HEK293 (cell line): ENCODE measurements at regions not wholly inside any gene's neighbourhood (a gene's known extent, or its start where the extent isn't known, plus 50 kb on each side); places are given as distances from the start of the nearest gene placed in this dataset.

ENCODE experiments used
- CTCF ChIA-PET: fragments of 350-600 bp; formaldehyde crosslinking; extraction: SDS; loops from one replicate; lab custom pipeline; 2021; ENCODE audit warnings: antibody characterized with exemption; lab: Yijun Ruan, JAX
- POLR2A ChIA-PET: fragments of 300-600 bp; formaldehyde crosslinking; extraction: SDS; loops from one replicate; lab custom pipeline; 2020; ENCODE audit warnings: antibody characterized with exemption, inconsistent platforms; lab: Yijun Ruan, JAX
- H3K27ac ChIP-seq: fragments of 200-500 bp; sonication (Bioruptor generic); 2 replicates; pipeline ENCODE4 v1.5.1; 2014; ENCODE audit warnings: low read depth, low read length, control low read depth, inconsistent platforms; ENCODE audit errors: extremely low read depth
- H3K36me3 ChIP-seq, 2 experiments: fragments of 200-500 bp in 1 of 2; sonication (Bioruptor generic) in 1 of 2; 1 replicate in 1 of 2; 2 replicates in 1 of 2; pipeline ENCODE4 v1.5.1; 2014 to 2017; ENCODE audit warnings: inconsistent platforms in 2 of 2, low read length in 2 of 2; ENCODE audit not compliant: control insufficient read depth in 2 of 2, insufficient read depth in 1 of 2
- H3K4me1 ChIP-seq: fragments of 200-500 bp; sonication (Bioruptor generic); 2 replicates; pipeline ENCODE4 v1.5.1; 2014; ENCODE audit warnings: mild to moderate bottlenecking, low read length, inconsistent platforms; ENCODE audit not compliant: control insufficient read depth, insufficient read depth
- H3K4me3 ChIP-seq: 2 replicates; pipeline ENCODE4 v1.5.1; 2011; ENCODE audit warnings: low read depth, mild to moderate bottlenecking, control low read depth, low read length, moderate library complexity
- H3K9me3 ChIP-seq: fragments of 200-500 bp; sonication (Bioruptor generic); 2 replicates; pipeline ENCODE4 v1.5.1; 2014; ENCODE audit warnings: low read depth, low read length, inconsistent platforms; ENCODE audit not compliant: control insufficient read depth, insufficient read depth
- BCL6B ChIP-seq: fragments of 450-650 bp; formaldehyde crosslinking; IDR thresholded peaks from 2 replicates; pipeline ENCODE4 v1.5.1; 2017; ENCODE audit warnings: missing biosample characterization, missing genetic modification characterization
- KLF16 ChIP-seq: fragments of 450-650 bp; formaldehyde crosslinking; IDR thresholded peaks from 2 replicates; pipeline ENCODE4 v1.5.1; 2017; ENCODE audit warnings: missing biosample characterization, missing genetic modification characterization
- SALL2 ChIP-seq: fragments of 450-650 bp; formaldehyde crosslinking; IDR thresholded peaks from 2 replicates; pipeline ENCODE4 v1.5.0; 2017; ENCODE audit warnings: missing biosample characterization, mild to moderate bottlenecking, missing genetic modification characterization, borderline replicate concordance
- WT1 ChIP-seq: fragments of 450-650 bp; formaldehyde crosslinking; IDR thresholded peaks from 2 replicates; pipeline ENCODE4 v1.5.1; 2016; ENCODE audit warnings: missing biosample characterization, missing genetic modification characterization
- ZFP3 ChIP-seq: fragments of 450-650 bp; formaldehyde crosslinking; IDR thresholded peaks from 2 replicates; pipeline ENCODE4 v1.5.1; 2016; ENCODE audit warnings: low read depth, missing biosample characterization, missing genetic modification characterization
- ZNF10 ChIP-seq: fragments of 450-650 bp; formaldehyde crosslinking; IDR thresholded peaks from 2 replicates; pipeline ENCODE4 v1.5.1; 2017; ENCODE audit warnings: missing biosample characterization, missing genetic modification characterization
- ZNF157 ChIP-seq: fragments of 450-650 bp; formaldehyde crosslinking; IDR thresholded peaks from 2 replicates; pipeline ENCODE4 v1.5.1; 2016; ENCODE audit warnings: missing biosample characterization, missing genetic modification characterization
- ZNF19 ChIP-seq: fragments of 450-650 bp; formaldehyde crosslinking; IDR thresholded peaks from 2 replicates; pipeline ENCODE4; 2016; ENCODE audit warnings: missing biosample characterization, missing genetic modification characterization, low read depth
- ZNF214 ChIP-seq: fragments of 450-650 bp; formaldehyde crosslinking; IDR thresholded peaks from 2 replicates; pipeline ENCODE4 v1.5.1; 2017; ENCODE audit warnings: missing biosample characterization, mild to moderate bottlenecking, missing genetic modification characterization, borderline replicate concordance
- ZNF221 ChIP-seq: fragments of 450-650 bp; formaldehyde crosslinking; IDR thresholded peaks from 2 replicates; pipeline ENCODE4 v1.5.1; 2017; ENCODE audit warnings: missing biosample characterization, missing genetic modification characterization, borderline replicate concordance
- ZNF341 ChIP-seq: fragments of 450-650 bp; formaldehyde crosslinking; IDR thresholded peaks from 2 replicates; pipeline ENCODE4; 2016; ENCODE audit warnings: low read depth, missing biosample characterization, missing genetic modification characterization
- ZNF366 ChIP-seq: fragments of 450-650 bp; formaldehyde crosslinking; conservative IDR thresholded peaks from 2 replicates; pipeline ENCODE4 v1.5.1; 2016; ENCODE audit warnings: missing biosample characterization, missing genetic modification characterization
- ZNF48 ChIP-seq: fragments of 450-650 bp; formaldehyde crosslinking; IDR thresholded peaks from 2 replicates; pipeline ENCODE4 v1.5.1; 2016; ENCODE audit warnings: missing biosample characterization, missing genetic modification characterization
- ZNF549 ChIP-seq: fragments of 450-650 bp; IDR thresholded peaks from 2 replicates; pipeline ENCODE4 v1.5.1; 2018; ENCODE audit warnings: missing biosample characterization, missing genetic modification characterization, mild to moderate bottlenecking, inconsistent platforms, moderate library complexity
- ZNF571 ChIP-seq: fragments of 450-650 bp; formaldehyde crosslinking; IDR thresholded peaks from 2 replicates; pipeline ENCODE4 v1.5.0; 2017; ENCODE audit warnings: missing biosample characterization, missing genetic modification characterization
- ZNF610 ChIP-seq: fragments of 450-650 bp; formaldehyde crosslinking; IDR thresholded peaks from 2 replicates; pipeline ENCODE4 v1.5.1; 2016; ENCODE audit warnings: missing biosample characterization, missing genetic modification characterization, borderline replicate concordance
- ZNF624 ChIP-seq: fragments of 450-650 bp; formaldehyde crosslinking; IDR thresholded peaks from 2 replicates; pipeline ENCODE4 v1.5.1; 2017; ENCODE audit warnings: missing biosample characterization, missing genetic modification characterization
- ZNF626 ChIP-seq: fragments of 450-650 bp; sonication (Bioruptor Pico); formaldehyde crosslinking; IDR thresholded peaks from 2 replicates; pipeline ENCODE4 v1.5.1; 2018; ENCODE audit warnings: missing biosample characterization, missing genetic modification characterization, inconsistent platforms
- ZNF658 ChIP-seq: fragments of 450-650 bp; formaldehyde crosslinking; IDR thresholded peaks from 2 replicates; pipeline ENCODE4; 2016; ENCODE audit warnings: missing biosample characterization, missing genetic modification characterization
- ZNF677 ChIP-seq: fragments of 450-650 bp; IDR thresholded peaks from 2 replicates; pipeline ENCODE4 v1.5.0; 2018; ENCODE audit warnings: missing biosample characterization, mild to moderate bottlenecking, missing genetic modification characterization, moderate library complexity
- TF ChIP-seq, protein P1 (sequence below): fragments of 450-650 bp; formaldehyde crosslinking; IDR thresholded peaks from 2 replicates; pipeline ENCODE4 v1.5.1; 2016; ENCODE audit warnings: missing biosample characterization, missing genetic modification characterization
- TF ChIP-seq, protein P2 (sequence below): fragments of 450-650 bp; IDR thresholded peaks from 2 replicates; pipeline ENCODE4 v1.5.1; 2018; ENCODE audit warnings: missing biosample characterization, missing genetic modification characterization

- TF ChIP-seq, protein P1, sequence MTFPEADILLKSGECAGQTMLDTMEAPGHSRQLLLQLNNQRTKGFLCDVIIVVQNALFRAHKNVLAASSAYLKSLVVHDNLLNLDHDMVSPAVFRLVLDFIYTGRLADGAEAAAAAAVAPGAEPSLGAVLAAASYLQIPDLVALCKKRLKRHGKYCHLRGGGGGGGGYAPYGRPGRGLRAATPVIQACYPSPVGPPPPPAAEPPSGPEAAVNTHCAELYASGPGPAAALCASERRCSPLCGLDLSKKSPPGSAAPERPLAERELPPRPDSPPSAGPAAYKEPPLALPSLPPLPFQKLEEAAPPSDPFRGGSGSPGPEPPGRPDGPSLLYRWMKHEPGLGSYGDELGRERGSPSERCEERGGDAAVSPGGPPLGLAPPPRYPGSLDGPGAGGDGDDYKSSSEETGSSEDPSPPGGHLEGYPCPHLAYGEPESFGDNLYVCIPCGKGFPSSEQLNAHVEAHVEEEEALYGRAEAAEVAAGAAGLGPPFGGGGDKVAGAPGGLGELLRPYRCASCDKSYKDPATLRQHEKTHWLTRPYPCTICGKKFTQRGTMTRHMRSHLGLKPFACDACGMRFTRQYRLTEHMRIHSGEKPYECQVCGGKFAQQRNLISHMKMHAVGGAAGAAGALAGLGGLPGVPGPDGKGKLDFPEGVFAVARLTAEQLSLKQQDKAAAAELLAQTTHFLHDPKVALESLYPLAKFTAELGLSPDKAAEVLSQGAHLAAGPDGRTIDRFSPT, result no peak
- TF ChIP-seq, protein P2, sequence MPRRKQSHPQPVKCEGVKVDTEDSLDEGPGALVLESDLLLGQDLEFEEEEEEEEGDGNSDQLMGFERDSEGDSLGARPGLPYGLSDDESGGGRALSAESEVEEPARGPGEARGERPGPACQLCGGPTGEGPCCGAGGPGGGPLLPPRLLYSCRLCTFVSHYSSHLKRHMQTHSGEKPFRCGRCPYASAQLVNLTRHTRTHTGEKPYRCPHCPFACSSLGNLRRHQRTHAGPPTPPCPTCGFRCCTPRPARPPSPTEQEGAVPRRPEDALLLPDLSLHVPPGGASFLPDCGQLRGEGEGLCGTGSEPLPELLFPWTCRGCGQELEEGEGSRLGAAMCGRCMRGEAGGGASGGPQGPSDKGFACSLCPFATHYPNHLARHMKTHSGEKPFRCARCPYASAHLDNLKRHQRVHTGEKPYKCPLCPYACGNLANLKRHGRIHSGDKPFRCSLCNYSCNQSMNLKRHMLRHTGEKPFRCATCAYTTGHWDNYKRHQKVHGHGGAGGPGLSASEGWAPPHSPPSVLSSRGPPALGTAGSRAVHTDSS, result no peak
- TF ChIP-seq ZNF549 (tag by site-specific recombination), result no peak
Measured at GRCh38 chr6:87798393-87799278, 96.6 kb upstream of the AKIRIN2 start (continued).

- CTCF ChIA-PET, result interaction anchor here (0.6 to 0.8 kb wide), 2 partner anchors 11 to 387 kb away, joined by 3 read pairs; partner anchors contain the start of gene CFAP206
- H3K36me3 ChIP-seq, result no peaks in the 10 kb centered on the region
- TF ChIP-seq ZNF19, result no peak
- no peak for TF ChIP-seq ZNF214 (tag by site-specific recombination)
- TF ChIP-seq ZNF571, result no peak
- TF ChIP-seq ZNF658 (tag by site-specific recombination), result no peak
- TF ChIP-seq ZNF366 (tag by site-specific recombination), result no peak
- no peak for TF ChIP-seq ZNF624 (tag by site-specific recombination)
- TF ChIP-seq ZNF610 (tag by site-specific recombination), result no peak
- no peak for TF ChIP-seq SALL2
- no peak for TF ChIP-seq ZNF10
- TF ChIP-seq ZNF221, result no peak
- TF ChIP-seq ZNF341 (tag by site-specific recombination), result no peak
- TF ChIP-seq ZNF677 (tag by site-specific recombination), result no peak
- no peak for TF ChIP-seq KLF16 (tag by site-specific recombination)
- no peak for TF ChIP-seq BCL6B (tag by site-specific recombination)
- TF ChIP-seq ZNF626 (tag by site-specific recombination), result no peak
- no peak for TF ChIP-seq ZNF48 (tag by site-specific recombination)
- no peak for TF ChIP-seq WT1
- no peak for TF ChIP-seq ZFP3 (tag by site-specific recombination)
- TF ChIP-seq ZNF157 (tag by site-specific recombination), result no peak
- no peak for TF ChIP-seq ZNF549 (tag by site-specific recombination)
- TF ChIP-seq, all 188 proteins: peak for 0
- POLR2A ChIA-PET, result no interaction called here
- H3K4me3 ChIP-seq, result no peak overlapping the region
- no peak overlapping the region for H3K27ac ChIP-seq
- H3K9me3 ChIP-seq, result no peaks in the 10 kb centered on the region
- H3K4me1 ChIP-seq, result peaks cover 4% of the 10 kb centered on the region
Measured at GRCh38 chr6:87794922-87795885, 93.2 kb upstream of the AKIRIN2 start.
